ENCODE measurements at regions not wholly inside any gene's neighbourhood (a gene's known extent, or its start where the extent isn't known, plus 50 kb on each side); places are given as distances from the start of the nearest gene placed in this dataset.

DNA sequence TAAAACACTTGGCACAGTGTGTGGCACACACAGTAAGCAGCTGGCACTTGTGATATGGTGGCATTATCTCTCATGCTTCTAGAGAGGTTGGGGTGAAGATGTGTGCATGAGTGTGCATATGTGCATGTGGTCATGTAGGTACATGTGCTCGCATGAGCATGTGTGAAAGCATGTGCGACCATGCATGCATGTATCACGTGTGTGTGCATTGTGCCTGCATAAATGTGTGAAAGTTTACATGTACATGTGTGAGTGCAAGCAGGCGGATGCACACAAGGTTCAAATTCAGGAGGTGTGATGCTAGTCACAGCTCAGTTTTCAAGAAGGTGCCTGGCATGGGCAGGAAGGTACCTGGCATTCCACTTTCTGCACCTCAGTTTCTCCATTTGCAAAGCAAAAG is 59.0 kb upstream of the UQCRFS1 start:
- Histone ChIP-seq H3K79me2 (ENCODE audit: insufficient read depth, low read length) (no peaks in the 10 kb centered on the region), H4K20me1 (ENCODE audit: insufficient read depth, low read length) (no peaks in the 10 kb centered on the region), H3K4me3 (replicated peaks in 1 of 3; ENCODE audit: low read depth in 2 of 3, low read length in 3 of 3) (no peak overlapping the region), H3K36me3 (replicated peaks in 1 of 2; ENCODE audit: control insufficient read depth in 1 of 2, insufficient read depth in 2 of 2, low read length in 2 of 2) (no peaks in the 10 kb centered on the region), H3K9ac (ENCODE audit: insufficient read depth, low read length, poor library complexity, severe bottlenecking) (no peak overlapping the region), H3K27ac (ENCODE audit: low read depth in 1 of 2, low read length in 2 of 2) (no peak overlapping the region), H3K4me2 (replicated peaks; ENCODE audit: extremely low read depth, low read length, poor library complexity, severe bottlenecking) (no peak overlapping the region), H3K27me3 (ENCODE audit: control insufficient read depth in 2 of 2, insufficient read depth in 2 of 2, low read length in 2 of 2) (no peaks in the 10 kb centered on the region), H3K9me3 (replicated peaks in 1 of 2; ENCODE audit: control insufficient read depth in 1 of 2, insufficient read depth in 1 of 2, low read length in 2 of 2) (peaks cover 0 to 5% of the 10 kb centered on the region in 2 donors), H2AFZ (ENCODE audit: insufficient read depth, low read depth, low read length, poor library complexity, severe bottlenecking) (no peak overlapping the region), H3K4me1 (ENCODE audit: control insufficient read depth in 1 of 2, insufficient read depth in 2 of 2, low read length in 2 of 2) (no peaks in the 10 kb centered on the region)
- Mint-ChIP-seq H3K4me3 (no peak overlapping the region), H3K36me3 (no peaks in the 10 kb centered on the region), H3K4me1 (no peaks in the 10 kb centered on the region), H3K9me3 (peaks cover 0 to 9% (median 5%) of the 10 kb centered on the region in 7 donors), H3K27me3 (ENCODE audit: low read depth in 3 of 3) (peaks cover 0 to 6% (median 3%) of the 10 kb centered on the region in 3 donors), H3K27ac (no peak overlapping the region)
- DNase-seq: no peak
- intact Hi-C loops (cut with micrococcal nuclease): no loop called here
- WGBS (ENCODE audit: insufficient coverage): 96% methylated on average over 4 of the region's 4 CpGs
- TF ChIP-seq CTCF (IDR thresholded peaks at IDR 0.05): no peak

- Histone ChIP-seq H3K4me2 (replicated peaks; ENCODE audit: extremely low read depth, low read length, poor library complexity, severe bottlenecking) (no peak overlapping the region), H3K4me1 (ENCODE audit: control insufficient read depth in 1 of 2, insufficient read depth in 2 of 2, low read length in 2 of 2) (no peaks in the 10 kb centered on the region), H2AFZ (ENCODE audit: insufficient read depth, low read depth, low read length, poor library complexity, severe bottlenecking) (no peak overlapping the region), H3K4me3 (replicated peaks in 1 of 3; ENCODE audit: low read depth in 2 of 3, low read length in 3 of 3) (no peak overlapping the region), H4K20me1 (ENCODE audit: insufficient read depth, low read length) (no peaks in the 10 kb centered on the region), H3K27ac (ENCODE audit: low read depth in 1 of 2, low read length in 2 of 2) (no peak overlapping the region), H3K27me3 (ENCODE audit: control insufficient read depth in 2 of 2, insufficient read depth in 2 of 2, low read length in 2 of 2) (no peaks in the 10 kb centered on the region), H3K9me3 (replicated peaks in 1 of 2; ENCODE audit: control insufficient read depth in 1 of 2, insufficient read depth in 1 of 2, low read length in 2 of 2) (peaks cover 0 to 8% of the 10 kb centered on the region in 2 donors), H3K79me2 (ENCODE audit: insufficient read depth, low read length) (no peaks in the 10 kb centered on the region), H3K36me3 (replicated peaks in 1 of 2; ENCODE audit: control insufficient read depth in 1 of 2, insufficient read depth in 2 of 2, low read length in 2 of 2) (no peaks in the 10 kb centered on the region), H3K9ac (ENCODE audit: insufficient read depth, low read length, poor library complexity, severe bottlenecking) (no peak overlapping the region)
- no peaks in the 10 kb centered on the region for H3K36me3 Mint-ChIP-seq
- H3K27ac Mint-ChIP-seq: no peak overlapping the region
- intact Hi-C loops (cut with micrococcal nuclease): no loop called here
- peaks cover 0 to 9% (median 5%) of the 10 kb centered on the region in 7 donors for H3K9me3 Mint-ChIP-seq
- WGBS (ENCODE audit: insufficient coverage): 84% methylated on average over 7 of the region's 8 CpGs
- peaks cover 3 to 8% (median 5%) of the 10 kb centered on the region in 3 donors for H3K27me3 Mint-ChIP-seq (ENCODE audit: low read depth in 3 of 3)
- H3K4me1 Mint-ChIP-seq: no peaks in the 10 kb centered on the region
- TF ChIP-seq CTCF (IDR thresholded peaks at IDR 0.05): no peak
- H3K4me3 Mint-ChIP-seq: no peak overlapping the region
- no peak for DNase-seq
These were observed 60.2 kb upstream of the UQCRFS1 start for GRCh38 chr19:29273000-29273640.

Measured in CD14-positive monocyte (primary cell).